Neuronal stem cell (in vitro differentiated cells): ENCODE measurements at regions not wholly inside any gene's neighbourhood (a gene's known extent, or its start where the extent isn't known, plus 50 kb on each side); places are given as distances from the start of the nearest gene placed in this dataset.
"Not testable (repeated sequence)": the region's sequence is repeated elsewhere in the genome, so short reads cannot be mapped to it uniquely, and the experiment has no call there.

Experiments used
- DNase-seq: peaks from one replicate; pipeline ENCODE4 v3.0.0-alpha.2; 2013; ENCODE audit warnings: low spot score
- H2AFZ ChIP-seq: one replicate; pipeline ENCODE4 v1.6.1; 2013; ENCODE audit warnings: mild to moderate bottlenecking, low read length, inconsistent platforms
- H2AK5ac ChIP-seq: 2 replicates; pipeline ENCODE4 v1.6.1; 2013; ENCODE audit warnings: low read depth, mild to moderate bottlenecking, inconsistent platforms, low read length, moderate library complexity, mixed read lengths
- H2BK120ac ChIP-seq: 2 replicates; pipeline ENCODE4 v1.6.1; 2013; ENCODE audit warnings: low read depth, mild to moderate bottlenecking, inconsistent platforms, low read length, moderate library complexity, mixed read lengths
- H2BK12ac ChIP-seq: one replicate; pipeline ENCODE4 v1.6.1; 2013; ENCODE audit warnings: low read length, inconsistent platforms
- H2BK15ac ChIP-seq: 2 replicates; pipeline ENCODE4 v1.6.1; 2013; ENCODE audit warnings: mild to moderate bottlenecking, low read length, inconsistent platforms, mixed read lengths
- H2BK5ac ChIP-seq: one replicate; pipeline ENCODE4 v1.6.1; 2013; ENCODE audit warnings: inconsistent platforms, mild to moderate bottlenecking, low read length, moderate library complexity
- H3K14ac ChIP-seq: one replicate; pipeline ENCODE4 v1.6.1; 2013; ENCODE audit warnings: low read length, inconsistent platforms
- H3K18ac ChIP-seq: 2 replicates; pipeline ENCODE4 v1.6.1; 2013; ENCODE audit warnings: low read length, inconsistent platforms
- H3K23ac ChIP-seq: 2 replicates; pipeline ENCODE4 v1.6.1; 2013; ENCODE audit warnings: low read depth, mild to moderate bottlenecking, mixed read lengths, low read length, inconsistent platforms; ENCODE audit not compliant: poor library complexity
- H3K27ac ChIP-seq: replicated peaks from 3 replicates; pipeline ENCODE4 v1.5.1; 2013; ENCODE audit warnings: low read length, inconsistent platforms
- H3K27me3 ChIP-seq, 3 experiments: 2 replicates each; pipeline ENCODE4 v1.6.1; 2013; ENCODE audit warnings: low read length in 3 of 3, mild to moderate bottlenecking in 2 of 3, inconsistent platforms in 1 of 3, low read depth in 1 of 3, mixed read lengths in 1 of 3, moderate library complexity in 1 of 3; ENCODE audit not compliant: control insufficient read depth in 3 of 3, insufficient read depth in 3 of 3
- H3K36me3 ChIP-seq, 2 donors: replicated peaks in 1 of 2; 2 replicates each; pipeline ENCODE4 v1.6.1; 2013; ENCODE audit warnings: low read length in 2 of 2; ENCODE audit not compliant: control insufficient read depth in 2 of 2, insufficient read depth in 2 of 2
- H3K4ac ChIP-seq: 2 replicates; pipeline ENCODE4 v1.6.1; 2013; ENCODE audit warnings: inconsistent platforms, mild to moderate bottlenecking, low read length, moderate library complexity
- H3K4me1 ChIP-seq, 2 donors: 1 replicate in 1 of 2; 2 replicates in 1 of 2; pipeline ENCODE4 v1.6.1; 2013; ENCODE audit warnings: low read length in 2 of 2, low read depth in 1 of 2; ENCODE audit not compliant: control insufficient read depth in 2 of 2, insufficient read depth in 1 of 2
- H3K4me2 ChIP-seq: one replicate; pipeline ENCODE4 v1.6.1; 2013; ENCODE audit warnings: mild to moderate bottlenecking, low read length, inconsistent platforms; ENCODE audit not compliant: insufficient read depth, poor library complexity, severe bottlenecking
- H3K4me3 ChIP-seq, 2 donors: 2 replicates each; pipeline ENCODE4 v1.5.1; 2013; ENCODE audit warnings: low read length in 2 of 2, mild to moderate bottlenecking in 2 of 2, inconsistent platforms in 1 of 2, moderate library complexity in 1 of 2
- H3K79me1 ChIP-seq: one replicate; pipeline ENCODE4 v1.6.1; 2013; ENCODE audit warnings: low read depth, mild to moderate bottlenecking, inconsistent platforms, low read length, moderate library complexity
- H3K9ac ChIP-seq: one replicate; pipeline ENCODE4 v1.6.1; 2013; ENCODE audit warnings: mild to moderate bottlenecking, low read depth, low read length, inconsistent platforms; ENCODE audit not compliant: poor library complexity
- H3K9me3 ChIP-seq, 2 donors: replicated peaks in 1 of 2; 2 replicates each; pipeline versions ENCODE3 to v1.6.1; 2013; ENCODE audit warnings: low read length in 2 of 2, mild to moderate bottlenecking in 2 of 2, inconsistent platforms in 1 of 2, low read depth in 1 of 2, mixed read lengths in 1 of 2, moderate library complexity in 1 of 2; ENCODE audit not compliant: control insufficient read depth in 2 of 2, insufficient read depth in 1 of 2
- H4K8ac ChIP-seq: one replicate; pipeline ENCODE4 v1.6.1; 2013; ENCODE audit warnings: low read depth, mild to moderate bottlenecking, inconsistent platforms, low read length, moderate library complexity
- H4K91ac ChIP-seq: one replicate; pipeline ENCODE4 v1.6.1; 2013; ENCODE audit warnings: low read length, low read depth, mild to moderate bottlenecking, inconsistent platforms; ENCODE audit not compliant: poor library complexity
- WGBS, 2 donors: extraction: QIAGEN DNeasy Blood & Tissue Kit; methylation state at CpG; one replicate each; pipeline ENCODE4 v1.1.7; 2013; ENCODE audit warnings: missing lambda C conversion rate in 2 of 2, mixed read lengths in 1 of 2; ENCODE audit not compliant: insufficient read length in 2 of 2, insufficient replicate concordance in 1 of 2; ENCODE audit errors: extremely low coverage in 2 of 2; 5-methylcytosine and 5-hydroxymethylcytosine counted together

DNA sequence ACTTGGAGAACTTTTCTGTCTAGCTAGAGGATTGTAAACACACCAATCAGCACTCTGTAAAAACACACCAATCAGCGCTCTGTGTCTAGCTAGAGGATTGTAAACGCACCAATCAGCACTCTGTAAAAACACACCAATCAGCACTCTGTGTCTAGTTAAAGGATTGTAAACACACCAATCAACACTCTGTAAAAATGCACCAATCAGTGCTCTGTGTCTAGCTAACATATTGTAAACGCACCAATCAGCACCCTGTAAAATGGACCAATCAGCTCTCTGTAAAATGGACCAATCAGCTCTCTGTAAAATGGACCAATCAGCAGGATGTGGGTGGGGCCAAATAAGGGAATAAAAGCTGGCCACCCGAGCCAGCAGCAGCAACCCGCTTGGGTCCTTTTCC lies 91.1 kb upstream of the KRAS start:
- not testable (repeated sequence) for H3K4me2 ChIP-seq, H2BK120ac ChIP-seq, DNase-seq, H3K4me3 ChIP-seq, H2AK5ac ChIP-seq, H3K9ac ChIP-seq, H3K4me1 ChIP-seq, H3K18ac ChIP-seq, H4K8ac ChIP-seq, H3K27ac ChIP-seq, H3K27me3 ChIP-seq, H3K36me3 ChIP-seq, H3K23ac ChIP-seq, H2BK15ac ChIP-seq, H3K9me3 ChIP-seq, H2AFZ ChIP-seq, H2BK12ac ChIP-seq, H3K4ac ChIP-seq, H2BK5ac ChIP-seq, H3K14ac ChIP-seq, H4K91ac ChIP-seq, H3K79me1 ChIP-seq
- no CpG with 5 or more reads among the region's 5 CpGs for WGBS, 2 donors

DNA sequence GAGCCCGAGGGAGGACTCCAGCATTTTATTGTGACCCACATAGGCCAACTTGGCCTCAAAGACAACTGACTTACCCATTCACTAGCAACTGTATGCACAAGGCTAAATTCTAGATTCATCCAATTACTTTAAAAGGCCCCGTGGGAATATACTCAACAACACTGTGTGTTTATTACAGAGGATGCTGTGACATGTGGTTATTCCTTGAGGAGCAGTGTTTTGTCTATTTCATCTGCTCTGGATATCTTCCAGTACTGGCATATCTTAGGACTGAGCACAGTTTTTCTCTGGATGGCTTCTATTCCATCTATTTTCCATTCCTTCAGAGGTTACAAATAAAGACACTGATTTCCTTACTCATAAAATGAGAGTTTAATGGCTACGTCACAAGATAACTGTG lies 87.2 kb upstream of the KRAS start:
- no peak for DNase-seq
- H3K23ac ChIP-seq: no peak overlapping the region
- H3K18ac ChIP-seq: no peak overlapping the region
- no peak overlapping the region for H3K4ac ChIP-seq
- no peak overlapping the region for H3K9ac ChIP-seq
- H3K36me3 ChIP-seq: no peaks in the 10 kb centered on the region
- no peak overlapping the region for H4K8ac ChIP-seq
- no peak overlapping the region for H2BK5ac ChIP-seq
- H3K4me2 ChIP-seq: no peak overlapping the region
- no peak overlapping the region for H2BK120ac ChIP-seq
- H3K14ac ChIP-seq: no peak overlapping the region
- H3K4me1 ChIP-seq: peaks cover 0 to 1% of the 10 kb centered on the region in 2 donors
- H3K9me3 ChIP-seq: no peaks in the 10 kb centered on the region
- no peak overlapping the region for H3K27ac ChIP-seq
- H3K4me3 ChIP-seq: no peak overlapping the region
- no CpG with 5 or more reads among the region's 3 CpGs for WGBS, 2 donors
- no peaks in the 10 kb centered on the region for H3K79me1 ChIP-seq
- H4K91ac ChIP-seq: no peak overlapping the region
- no peak overlapping the region for H2BK15ac ChIP-seq
- H2AK5ac ChIP-seq: no peak overlapping the region
- no peak overlapping the region for H2AFZ ChIP-seq
- no peaks in the 10 kb centered on the region for H3K27me3 ChIP-seq
- no peak overlapping the region for H2BK12ac ChIP-seq

DNA sequence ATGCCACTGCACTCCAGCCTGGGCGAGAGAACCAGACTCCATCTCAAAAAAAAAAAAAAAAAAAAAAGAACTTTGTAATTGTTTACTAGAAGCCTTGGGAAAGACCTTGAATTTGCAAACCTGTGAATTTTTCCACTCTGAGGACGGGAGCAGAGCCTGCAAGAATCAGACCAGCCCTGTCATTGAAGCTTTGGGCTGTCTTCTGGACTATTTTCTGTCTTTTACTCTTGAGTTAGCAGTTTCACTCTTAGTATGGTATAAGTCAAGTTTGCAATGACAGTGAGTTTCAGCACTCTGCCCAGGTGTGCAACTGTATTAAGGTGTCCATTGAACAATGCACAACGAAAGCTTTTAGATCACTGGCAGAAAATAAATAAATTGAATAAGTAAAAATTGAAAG lies 81.4 kb upstream of the KRAS start:
- H4K91ac ChIP-seq: no peak overlapping the region
- H3K23ac ChIP-seq: no peak overlapping the region
- H3K4me2 ChIP-seq: no peak overlapping the region
- no peaks in the 10 kb centered on the region for H3K27me3 ChIP-seq
- no peak overlapping the region for H3K14ac ChIP-seq
- H3K4me3 ChIP-seq: no peak overlapping the region
- no peak overlapping the region for H3K18ac ChIP-seq
- H3K4me1 ChIP-seq: peaks cover 0 to 1% of the 10 kb centered on the region in 2 donors
- no peak for DNase-seq
- H2AK5ac ChIP-seq: no peak overlapping the region
- no peak overlapping the region for H2AFZ ChIP-seq
- no peaks in the 10 kb centered on the region for H3K9me3 ChIP-seq
- WGBS, 2 donors: no CpG with 5 or more reads among the region's 3 CpGs
- no peak overlapping the region for H2BK5ac ChIP-seq
- H3K27ac ChIP-seq: no peak overlapping the region
- H3K36me3 ChIP-seq: no peaks in the 10 kb centered on the region
- H4K8ac ChIP-seq: no peak overlapping the region
- no peak overlapping the region for H3K4ac ChIP-seq
- H2BK120ac ChIP-seq: no peak overlapping the region
- H2BK12ac ChIP-seq: no peak overlapping the region
- H3K79me1 ChIP-seq: no peaks in the 10 kb centered on the region
- H3K9ac ChIP-seq: no peak overlapping the region
- no peak overlapping the region for H2BK15ac ChIP-seq

DNA sequence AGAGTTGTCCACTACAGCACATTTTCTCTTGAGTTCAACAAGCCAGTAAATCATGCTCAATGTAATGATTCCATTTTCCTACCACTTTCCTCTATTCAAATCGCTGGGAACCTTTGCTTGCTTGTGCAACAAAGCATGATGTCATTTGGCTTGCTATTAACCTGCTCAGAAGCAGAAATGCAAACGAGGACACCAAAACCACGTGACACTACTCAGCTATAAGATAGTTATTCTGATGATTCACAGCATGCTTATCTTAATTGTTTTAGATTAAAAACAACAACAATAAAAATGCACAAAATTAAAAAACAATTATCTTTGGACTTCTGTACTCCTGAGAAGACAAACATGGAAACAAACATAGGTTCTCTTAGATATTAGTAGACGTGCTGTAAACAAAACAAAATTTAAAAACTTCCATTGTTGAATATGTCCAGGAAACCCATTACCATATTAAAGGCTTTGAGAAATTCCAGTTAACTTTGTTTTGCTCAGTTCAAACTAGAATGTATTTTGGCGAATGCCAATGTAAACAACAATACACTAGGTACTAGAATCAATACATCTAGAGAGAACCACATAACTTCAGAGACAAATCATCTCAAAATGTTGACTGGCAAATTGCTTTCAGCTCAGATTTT lies 77.5 kb upstream of the KRAS start:
- no peak overlapping the region for H3K4ac ChIP-seq
- no peaks in the 10 kb centered on the region for H3K79me1 ChIP-seq
- no peak overlapping the region for H2BK12ac ChIP-seq
- no peak overlapping the region for H3K18ac ChIP-seq
- no peak overlapping the region for H3K4me3 ChIP-seq
- no peak overlapping the region for H4K91ac ChIP-seq
- H3K14ac ChIP-seq: no peak overlapping the region
- H4K8ac ChIP-seq: no peak overlapping the region
- H2AK5ac ChIP-seq: no peak overlapping the region
- H2BK5ac ChIP-seq: no peak overlapping the region
- WGBS, 2 donors: no CpG with 5 or more reads among the region's 5 CpGs
- H3K36me3 ChIP-seq: no peaks in the 10 kb centered on the region
- H3K4me2 ChIP-seq: no peak overlapping the region
- no peak for DNase-seq
- no peak overlapping the region for H3K23ac ChIP-seq
- no peaks in the 10 kb centered on the region for H3K9me3 ChIP-seq
- no peak overlapping the region for H3K9ac ChIP-seq
- H2AFZ ChIP-seq: no peak overlapping the region
- H3K27ac ChIP-seq: no peak overlapping the region
- H2BK15ac ChIP-seq: no peak overlapping the region
- H3K4me1 ChIP-seq: no peaks in the 10 kb centered on the region
- peaks cover 0 to 3% (median 0%) of the 10 kb centered on the region in 3 experiments for H3K27me3 ChIP-seq
- no peak overlapping the region for H2BK120ac ChIP-seq
